K562 (cell line): ENCODE measurements at regions not wholly inside any gene's neighbourhood (a gene's known extent, or its start where the extent isn't known, plus 50 kb on each side); places are given as distances from the start of the nearest gene placed in this dataset.
"Not testable (repeated sequence)": the region's sequence is repeated elsewhere in the genome, so short reads cannot be mapped to it uniquely, and the experiment has no call there.

Experiments
- CEBPG ChIP-seq, 3 experiments: fragments of 200-800 bp in 1 of 3; sonication (Bioruptor generic) in 1 of 3; sonication (generic) in 1 of 3; formaldehyde crosslinking in 1 of 3; IDR thresholded peaks in 2 of 3; conservative IDR thresholded peaks in 1 of 3; 2 replicates each; pipeline versions ENCODE4 v1.6.1 to v1.8.0; 2016 to 2022; ENCODE audit warnings: missing compliant biosample characterization in 2 of 3, missing genetic modification characterization in 2 of 3, mild to moderate bottlenecking in 1 of 3, missing genetic modification reagents in 1 of 3
- ELF4 ChIP-seq: fragments of 450-650 bp; formaldehyde crosslinking; IDR thresholded peaks from 2 replicates; pipeline ENCODE4 v1.4.0; 2022; ENCODE audit warnings: missing genetic modification characterization
- ETV1 ChIP-seq: fragments of 450-650 bp; conservative IDR thresholded peaks from 2 replicates; pipeline ENCODE4 v1.6.1; 2016; ENCODE audit warnings: missing genetic modification characterization, control low read depth, low read depth, missing compliant biosample characterization
- FOS ChIP-seq: IDR thresholded peaks from 3 replicates; pipeline ENCODE4 v1.6.1; 2011; ENCODE audit not compliant: insufficient read length; ENCODE audit errors: extremely low read depth
- HDAC1 ChIP-seq, 2 experiments: fragments of 450-650 bp; IDR thresholded peaks; 2 replicates each; pipeline ENCODE4 v1.6.1; 2016 to 2017; ENCODE audit warnings: inconsistent platforms in 1 of 2, mild to moderate bottlenecking in 1 of 2, moderate library complexity in 1 of 2
- JUN ChIP-seq, 2 experiments: sonication (generic) in 1 of 2; formaldehyde crosslinking in 1 of 2; IDR thresholded peaks; 2 replicates each; pipeline versions ENCODE4 v1.6.1 to v1.8.0; 2012 to 2022; ENCODE audit warnings: borderline replicate concordance in 2 of 2, mild to moderate bottlenecking in 2 of 2, improper control_type of control experiment in 1 of 2, low read depth in 1 of 2, low read length in 1 of 2, missing genetic modification reagents in 1 of 2
- KLF16 ChIP-seq: IDR thresholded peaks from 2 replicates; pipeline ENCODE4 v1.6.1; 2016; ENCODE audit warnings: antibody characterized with exemption
- MAFF ChIP-seq: IDR thresholded peaks from 2 replicates; pipeline ENCODE4 v1.6.1; 2012; ENCODE audit warnings: low read length, improper control_type of control experiment
- MAFG ChIP-seq: fragments of 450-650 bp; conservative IDR thresholded peaks from 2 replicates; pipeline ENCODE4 v1.6.1; 2016; ENCODE audit warnings: missing genetic modification characterization, missing compliant biosample characterization
- MYBL2 ChIP-seq, 2 experiments: fragments of 450-650 bp in 1 of 2; sonication (generic) in 1 of 2; formaldehyde crosslinking in 1 of 2; IDR thresholded peaks; 2 replicates each; pipeline versions ENCODE4 v1.6.1 to v1.8.1; 2017 to 2022; ENCODE audit warnings: borderline replicate concordance in 1 of 2, inconsistent platforms in 1 of 2, low read depth in 1 of 2, mild to moderate bottlenecking in 1 of 2, missing genetic modification reagents in 1 of 2, moderate library complexity in 1 of 2
- NFATC3 ChIP-seq: fragments of 450-650 bp; IDR thresholded peaks from 2 replicates; pipeline ENCODE4 v1.6.1; 2017; ENCODE audit warnings: mild to moderate bottlenecking
- NRF1 ChIP-seq, 2 experiments: fragments of 450-650 bp; IDR thresholded peaks in 1 of 2; conservative IDR thresholded peaks in 1 of 2; 2 replicates each; pipeline ENCODE4 v1.6.1; 2014; ENCODE audit warnings: mild to moderate bottlenecking in 2 of 2
- PYGO2 ChIP-seq: fragments of 450-650 bp; IDR thresholded peaks from 2 replicates; pipeline ENCODE4 v1.6.1; 2016; ENCODE audit warnings: mild to moderate bottlenecking, missing genetic modification characterization, moderate library complexity, missing compliant biosample characterization
- RCOR1 ChIP-seq, 2 experiments: IDR thresholded peaks; 2 replicates each; pipeline ENCODE4 v1.6.1; 2012; ENCODE audit warnings: low read depth in 2 of 2, low read length in 2 of 2, borderline replicate concordance in 1 of 2, improper control_type of control experiment in 1 of 2
- TF ChIP-seq, protein P1 (sequence below): sonication (generic); formaldehyde crosslinking; IDR thresholded peaks from 2 replicates; pipeline ENCODE4 v1.8.0; 2022; ENCODE audit warnings: missing genetic modification reagents, mild to moderate bottlenecking, moderate library complexity, borderline replicate concordance
- TF ChIP-seq, protein P2 (sequence below): IDR thresholded peaks from 2 replicates; pipeline ENCODE4 v1.6.1; 2014; ENCODE audit warnings: antibody characterized with exemption
- TF ChIP-seq, protein P3 (sequence below): fragments of 450-650 bp; formaldehyde crosslinking; IDR thresholded peaks from 2 replicates; pipeline ENCODE4 v1.4.0; 2020; ENCODE audit warnings: mild to moderate bottlenecking, mixed read lengths

DNA sequence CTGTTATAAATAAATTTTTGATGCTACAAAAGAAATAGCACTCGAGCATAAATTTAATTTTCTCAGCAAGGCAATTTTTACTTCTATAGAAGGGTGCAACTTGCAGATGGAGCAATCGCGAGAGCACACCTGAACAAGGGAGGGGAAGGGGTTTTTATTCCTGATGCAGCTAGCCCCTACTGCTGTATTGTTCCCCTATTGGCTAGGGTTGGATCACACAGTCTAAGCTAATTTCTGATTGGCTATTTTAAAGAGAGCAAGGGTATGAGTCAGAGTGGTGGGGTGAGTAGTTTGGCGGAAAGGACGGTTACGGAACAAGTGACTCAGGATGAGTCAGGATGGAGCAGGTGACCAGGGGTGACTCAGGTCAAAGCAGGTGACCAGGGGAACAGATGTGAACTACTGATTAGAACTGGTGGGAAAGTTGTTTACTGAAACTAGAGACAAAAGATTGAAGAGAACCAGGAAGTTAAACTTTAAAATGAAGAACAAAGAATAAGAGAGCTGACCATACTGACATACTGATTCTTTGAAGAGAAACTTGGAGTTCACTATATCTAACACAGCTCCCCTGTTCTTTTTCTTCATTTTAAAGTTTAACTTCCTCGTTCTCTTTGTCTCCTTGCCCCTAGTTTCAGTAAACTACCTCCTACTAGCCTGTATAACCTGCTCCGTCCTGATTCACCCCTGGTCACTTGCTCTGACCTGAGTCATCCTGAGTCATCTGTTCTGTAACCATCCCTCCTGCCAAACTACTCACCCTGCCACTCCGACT, 101.9 kb upstream of the SHB start (continued):
- TF ChIP-seq JUN (IDR thresholded peaks at IDR 0.05; ENCODE audit: borderline replicate concordance, low read depth, low read length) (peak; percentile 99), JUN (CRISPR knock-in tag; IDR thresholded peaks at IDR 0.05; ENCODE audit: borderline replicate concordance) (peak; percentile 97), CEBPG (CRISPR knock-in tag; IDR thresholded peaks at IDR 0.05) (peak; percentile 5; the same call in 1 of the 2 replicates), MYBL2 (IDR thresholded peaks at IDR 0.05; ENCODE audit: low read depth) (peak; percentile 98), MYBL2 (CRISPR knock-in tag; IDR thresholded peaks at IDR 0.05; ENCODE audit: borderline replicate concordance) (peak; percentile 73; the same call in 1 of the 2 replicates), NFATC3 (peak; percentile 91), NRF1 (conservative IDR thresholded peaks at IDR 0.05 in 1 of 2, IDR thresholded peaks at IDR 0.05 in 1 of 2) (peak in 1 of 2 experiments; percentile 16; a peak in 1 of 4 replicates), MAFG (peak; percentile 86), PYGO2 (tag) (peak; percentile 84), ETV1 (tag) (peak; percentile 18; the same call in 1 of the 2 replicates), RCOR1 (IDR thresholded peaks at IDR 0.05; ENCODE audit: borderline replicate concordance in 1 of 2, low read depth in 2 of 2, low read length in 2 of 2) (0 out of 4 replicates have a peak, but pooled peaks of 1 of the 2 experiments have one; percentile 28), MAFF (peak; percentile 64), ELF4 (CRISPR knock-in tag) (peak; percentile 70), KLF16 (0 out of 2 replicates have a peak, but pooled peaks have one; percentile 15), FOS (peak; percentile 56), HDAC1 (IDR thresholded peaks at IDR 0.05) (peak in 1 of 2 experiments; percentile 22; a peak in 1 of 4 replicates)
- TF ChIP-seq CEBPG (tag; conservative IDR thresholded peaks at IDR 0.05 in 1 of 2, IDR thresholded peaks at IDR 0.05 in 1 of 2): not testable (repeated sequence)
- TF ChIP-seq, protein P1, sequence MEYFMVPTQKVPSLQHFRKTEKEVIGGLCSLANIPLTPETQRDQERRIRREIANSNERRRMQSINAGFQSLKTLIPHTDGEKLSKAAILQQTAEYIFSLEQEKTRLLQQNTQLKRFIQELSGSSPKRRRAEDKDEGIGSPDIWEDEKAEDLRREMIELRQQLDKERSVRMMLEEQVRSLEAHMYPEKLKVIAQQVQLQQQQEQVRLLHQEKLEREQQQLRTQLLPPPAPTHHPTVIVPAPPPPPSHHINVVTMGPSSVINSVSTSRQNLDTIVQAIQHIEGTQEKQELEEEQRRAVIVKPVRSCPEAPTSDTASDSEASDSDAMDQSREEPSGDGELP (CRISPR knock-in tag): peak; percentile 87
- TF ChIP-seq, protein P2, sequence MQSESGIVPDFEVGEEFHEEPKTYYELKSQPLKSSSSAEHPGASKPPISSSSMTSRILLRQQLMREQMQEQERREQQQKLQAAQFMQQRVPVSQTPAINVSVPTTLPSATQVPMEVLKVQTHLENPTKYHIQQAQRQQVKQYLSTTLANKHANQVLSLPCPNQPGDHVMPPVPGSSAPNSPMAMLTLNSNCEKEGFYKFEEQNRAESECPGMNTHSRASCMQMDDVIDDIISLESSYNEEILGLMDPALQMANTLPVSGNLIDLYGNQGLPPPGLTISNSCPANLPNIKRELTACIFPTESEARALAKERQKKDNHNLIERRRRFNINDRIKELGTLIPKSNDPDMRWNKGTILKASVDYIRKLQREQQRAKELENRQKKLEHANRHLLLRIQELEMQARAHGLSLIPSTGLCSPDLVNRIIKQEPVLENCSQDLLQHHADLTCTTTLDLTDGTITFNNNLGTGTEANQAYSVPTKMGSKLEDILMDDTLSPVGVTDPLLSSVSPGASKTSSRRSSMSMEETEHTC: peak; percentile 65
- TF ChIP-seq, protein P3, sequence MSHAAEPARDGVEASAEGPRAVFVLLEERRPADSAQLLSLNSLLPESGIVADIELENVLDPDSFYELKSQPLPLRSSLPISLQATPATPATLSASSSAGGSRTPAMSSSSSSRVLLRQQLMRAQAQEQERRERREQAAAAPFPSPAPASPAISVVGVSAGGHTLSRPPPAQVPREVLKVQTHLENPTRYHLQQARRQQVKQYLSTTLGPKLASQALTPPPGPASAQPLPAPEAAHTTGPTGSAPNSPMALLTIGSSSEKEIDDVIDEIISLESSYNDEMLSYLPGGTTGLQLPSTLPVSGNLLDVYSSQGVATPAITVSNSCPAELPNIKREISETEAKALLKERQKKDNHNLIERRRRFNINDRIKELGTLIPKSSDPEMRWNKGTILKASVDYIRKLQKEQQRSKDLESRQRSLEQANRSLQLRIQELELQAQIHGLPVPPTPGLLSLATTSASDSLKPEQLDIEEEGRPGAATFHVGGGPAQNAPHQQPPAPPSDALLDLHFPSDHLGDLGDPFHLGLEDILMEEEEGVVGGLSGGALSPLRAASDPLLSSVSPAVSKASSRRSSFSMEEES (CRISPR knock-in tag): peak; percentile 50; the same call in 1 of the 2 replicates
